Epithelial cell of esophagus (primary cell): ENCODE measurements at regions not wholly inside any gene's neighbourhood (a gene's known extent, or its start where the extent isn't known, plus 50 kb on each side); places are given as distances from the start of the nearest gene placed in this dataset.
A peak's percentile ranks its signal among the peaks of the same experiment; 100 is the strongest.

Experiments
- DNase-seq: peaks from one replicate; pipeline ENCODE4 v3.0.0; 2010; ENCODE audit warnings: low read depth
- H3K4me3 ChIP-seq: 2 replicates; pipeline ENCODE4 v1.5.1; 2011; ENCODE audit warnings: mild to moderate bottlenecking, low read length, control low read depth
- TF ChIP-seq, protein P1 (sequence below): IDR thresholded peaks from 2 replicates; pipeline ENCODE4 v1.5.1; 2011; ENCODE audit warnings: low read depth, mild to moderate bottlenecking, low read length, control low read depth, inconsistent platforms; ENCODE audit not compliant: insufficient read depth; ENCODE audit errors: missing control alignments

- TF ChIP-seq, protein P1, sequence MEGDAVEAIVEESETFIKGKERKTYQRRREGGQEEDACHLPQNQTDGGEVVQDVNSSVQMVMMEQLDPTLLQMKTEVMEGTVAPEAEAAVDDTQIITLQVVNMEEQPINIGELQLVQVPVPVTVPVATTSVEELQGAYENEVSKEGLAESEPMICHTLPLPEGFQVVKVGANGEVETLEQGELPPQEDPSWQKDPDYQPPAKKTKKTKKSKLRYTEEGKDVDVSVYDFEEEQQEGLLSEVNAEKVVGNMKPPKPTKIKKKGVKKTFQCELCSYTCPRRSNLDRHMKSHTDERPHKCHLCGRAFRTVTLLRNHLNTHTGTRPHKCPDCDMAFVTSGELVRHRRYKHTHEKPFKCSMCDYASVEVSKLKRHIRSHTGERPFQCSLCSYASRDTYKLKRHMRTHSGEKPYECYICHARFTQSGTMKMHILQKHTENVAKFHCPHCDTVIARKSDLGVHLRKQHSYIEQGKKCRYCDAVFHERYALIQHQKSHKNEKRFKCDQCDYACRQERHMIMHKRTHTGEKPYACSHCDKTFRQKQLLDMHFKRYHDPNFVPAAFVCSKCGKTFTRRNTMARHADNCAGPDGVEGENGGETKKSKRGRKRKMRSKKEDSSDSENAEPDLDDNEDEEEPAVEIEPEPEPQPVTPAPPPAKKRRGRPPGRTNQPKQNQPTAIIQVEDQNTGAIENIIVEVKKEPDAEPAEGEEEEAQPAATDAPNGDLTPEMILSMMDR = no peak
- H3K4me3 ChIP-seq = no peak overlapping the region
- no peak for DNase-seq
These were observed 114.7 kb upstream of the PPP1R3A start for GRCh38 chr7:114033475-114033874.

DNA sequence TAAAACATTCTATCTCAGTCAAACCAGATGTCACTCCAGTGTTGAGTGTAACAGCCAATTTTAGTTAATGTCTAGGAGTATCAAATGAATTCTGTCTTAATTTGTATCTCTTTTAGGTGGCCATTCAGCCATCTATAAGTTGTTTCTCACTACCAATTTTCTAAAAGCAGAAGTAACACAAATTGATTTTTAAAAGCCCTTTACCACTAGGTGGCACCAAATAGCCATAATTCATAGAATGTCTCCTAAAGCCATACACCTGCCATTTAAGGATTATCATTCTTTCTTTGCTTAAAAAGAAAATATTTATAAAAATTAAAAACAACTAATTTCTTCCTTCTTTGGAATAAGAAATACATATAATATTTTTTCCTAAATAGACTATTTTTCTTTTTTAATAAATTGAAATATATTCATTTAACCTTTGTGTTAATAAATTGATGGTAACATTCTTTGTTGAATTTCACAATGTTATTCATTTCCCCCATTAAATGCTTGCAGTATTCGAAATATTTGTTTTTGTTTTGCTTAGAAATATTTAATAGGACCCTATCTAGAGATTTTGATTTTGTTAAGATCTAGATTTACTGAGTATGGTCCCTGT lies 107.8 kb upstream of the PPP1R3A start:
- no peak overlapping the region for H3K4me3 ChIP-seq
- peak; percentile 65 for DNase-seq
- TF ChIP-seq, protein P1 = peak; percentile 47

- no peak overlapping the region for H3K4me3 ChIP-seq
- TF ChIP-seq, protein P1 = no peak
These were observed 102.3 kb upstream of the PPP1R3A start for GRCh38 chr7:114021135-114021534.

DNA sequence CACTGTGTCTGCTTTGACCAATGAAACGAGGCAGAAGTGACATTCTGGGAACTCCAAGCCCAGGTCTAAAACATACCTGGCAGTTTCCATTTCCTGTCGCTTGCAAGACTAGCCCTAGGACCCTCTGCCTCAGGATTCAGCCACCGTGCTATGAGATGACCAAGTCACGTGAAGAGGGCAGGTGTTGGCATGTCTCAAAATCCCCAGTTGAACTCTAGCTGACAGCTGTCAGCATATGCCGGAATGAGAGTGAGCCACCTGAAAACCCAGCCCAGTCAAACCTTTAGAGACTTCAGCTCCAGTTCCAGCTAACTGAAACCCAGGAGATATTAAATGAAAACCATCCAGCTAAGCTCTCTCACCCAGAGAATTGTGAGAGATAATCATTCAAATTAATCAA lies 89.9 kb upstream of the PPP1R3A start:
- peak; percentile 8 for DNase-seq
- TF ChIP-seq, protein P1 = no peak
- H3K4me3 ChIP-seq = no peak overlapping the region

More at GRCh38 chr7:114021135-114021534, 102.3 kb upstream of the PPP1R3A start:
- peak; percentile 1 for DNase-seq

DNA sequence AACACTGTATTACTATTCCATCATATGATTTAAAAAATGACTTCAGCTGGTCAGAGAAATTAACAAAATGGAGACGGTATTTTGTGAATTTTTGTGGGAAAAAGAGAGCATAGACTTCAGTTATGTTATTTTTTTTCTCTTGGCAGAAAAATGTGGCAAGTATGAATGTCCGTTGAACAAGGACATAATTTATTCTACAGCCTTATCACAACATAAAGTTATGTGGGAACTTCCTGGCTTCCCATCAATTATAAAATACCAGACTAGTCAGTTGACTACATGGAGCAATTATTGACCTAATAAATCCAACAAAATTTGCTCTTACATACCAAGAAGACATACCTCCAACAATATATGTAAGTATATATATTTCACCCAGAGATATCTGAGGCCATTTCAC lies 88.6 kb upstream of the PPP1R3A start:
- DNase-seq = no peak
- TF ChIP-seq, protein P1 = no peak
- H3K4me3 ChIP-seq = no peak overlapping the region

GRCh38 chr7:113998934-113999333 lies 80.1 kb upstream of the PPP1R3A start:
- TF ChIP-seq, protein P1 = no peak
- DNase-seq = no peak
- no peak overlapping the region for H3K4me3 ChIP-seq

DNA sequence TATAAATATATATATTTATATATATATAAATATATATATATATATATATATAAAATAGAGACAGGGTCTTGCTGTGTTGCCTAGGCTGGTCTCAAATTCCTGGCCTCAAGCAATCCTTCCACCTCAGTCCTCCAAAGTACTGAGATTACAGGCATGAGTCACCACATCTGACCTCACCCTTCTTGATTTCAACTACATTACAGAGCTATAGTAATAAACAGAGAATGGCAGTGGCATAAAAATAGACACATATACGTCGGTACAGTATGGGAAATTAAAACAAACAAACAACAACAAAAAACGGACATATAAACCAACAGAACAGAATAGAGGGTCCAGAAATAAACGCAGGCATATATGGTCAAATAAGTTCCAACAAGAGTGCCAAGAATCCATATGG lies 77.6 kb upstream of the PPP1R3A start:
- TF ChIP-seq, protein P1 = no peak
- H3K4me3 ChIP-seq = no peak overlapping the region
- DNase-seq = peak; percentile 31
